ENCODE measurements at regions not wholly inside any gene's neighbourhood (a gene's known extent, or its start where the extent isn't known, plus 50 kb on each side); places are given as distances from the start of the nearest gene placed in this dataset.

DNA sequence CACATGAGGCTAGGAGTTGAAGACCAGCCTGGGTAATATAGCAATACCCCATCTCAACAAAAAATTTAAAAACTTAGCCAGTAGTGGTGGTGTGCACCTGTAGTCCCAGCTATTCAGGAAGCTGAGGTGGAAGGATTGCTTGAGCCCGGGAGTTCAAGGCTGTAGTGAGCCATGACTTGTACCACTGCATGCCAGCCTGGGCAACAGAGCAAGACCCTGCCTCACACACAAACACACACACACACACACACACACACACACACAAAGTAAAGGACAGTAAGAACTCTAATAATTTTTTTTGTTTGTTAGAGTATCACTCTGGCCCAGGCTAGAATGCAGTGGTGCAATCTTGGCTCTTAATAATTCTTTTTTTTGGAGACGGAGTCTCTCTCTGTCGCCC is 138.0 kb upstream of the SOD1 start:
- no peak for TF ChIP-seq MXI1 (conservative IDR thresholded peaks at IDR 0.05; ENCODE audit: poor library complexity, severe bottlenecking)
- TF ChIP-seq, protein P1, sequence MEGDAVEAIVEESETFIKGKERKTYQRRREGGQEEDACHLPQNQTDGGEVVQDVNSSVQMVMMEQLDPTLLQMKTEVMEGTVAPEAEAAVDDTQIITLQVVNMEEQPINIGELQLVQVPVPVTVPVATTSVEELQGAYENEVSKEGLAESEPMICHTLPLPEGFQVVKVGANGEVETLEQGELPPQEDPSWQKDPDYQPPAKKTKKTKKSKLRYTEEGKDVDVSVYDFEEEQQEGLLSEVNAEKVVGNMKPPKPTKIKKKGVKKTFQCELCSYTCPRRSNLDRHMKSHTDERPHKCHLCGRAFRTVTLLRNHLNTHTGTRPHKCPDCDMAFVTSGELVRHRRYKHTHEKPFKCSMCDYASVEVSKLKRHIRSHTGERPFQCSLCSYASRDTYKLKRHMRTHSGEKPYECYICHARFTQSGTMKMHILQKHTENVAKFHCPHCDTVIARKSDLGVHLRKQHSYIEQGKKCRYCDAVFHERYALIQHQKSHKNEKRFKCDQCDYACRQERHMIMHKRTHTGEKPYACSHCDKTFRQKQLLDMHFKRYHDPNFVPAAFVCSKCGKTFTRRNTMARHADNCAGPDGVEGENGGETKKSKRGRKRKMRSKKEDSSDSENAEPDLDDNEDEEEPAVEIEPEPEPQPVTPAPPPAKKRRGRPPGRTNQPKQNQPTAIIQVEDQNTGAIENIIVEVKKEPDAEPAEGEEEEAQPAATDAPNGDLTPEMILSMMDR (IDR thresholded peaks at IDR 0.05; ENCODE audit: poor library complexity, severe bottlenecking): no peak
- no peak for TF ChIP-seq TAF1 (IDR thresholded peaks at IDR 0.05; ENCODE audit: low read depth)
- TF ChIP-seq EZH2 (IDR thresholded peaks at IDR 0.05; ENCODE audit: borderline replicate concordance, insufficient read depth, low read length, poor library complexity, severe bottlenecking): no peak
- no peak for TF ChIP-seq EP300 (conservative IDR thresholded peaks at IDR 0.05; ENCODE audit: poor library complexity, severe bottlenecking)
- no peak for TF ChIP-seq POLR2AphosphoS5 (IDR thresholded peaks at IDR 0.05)
- TF ChIP-seq, protein P2, sequence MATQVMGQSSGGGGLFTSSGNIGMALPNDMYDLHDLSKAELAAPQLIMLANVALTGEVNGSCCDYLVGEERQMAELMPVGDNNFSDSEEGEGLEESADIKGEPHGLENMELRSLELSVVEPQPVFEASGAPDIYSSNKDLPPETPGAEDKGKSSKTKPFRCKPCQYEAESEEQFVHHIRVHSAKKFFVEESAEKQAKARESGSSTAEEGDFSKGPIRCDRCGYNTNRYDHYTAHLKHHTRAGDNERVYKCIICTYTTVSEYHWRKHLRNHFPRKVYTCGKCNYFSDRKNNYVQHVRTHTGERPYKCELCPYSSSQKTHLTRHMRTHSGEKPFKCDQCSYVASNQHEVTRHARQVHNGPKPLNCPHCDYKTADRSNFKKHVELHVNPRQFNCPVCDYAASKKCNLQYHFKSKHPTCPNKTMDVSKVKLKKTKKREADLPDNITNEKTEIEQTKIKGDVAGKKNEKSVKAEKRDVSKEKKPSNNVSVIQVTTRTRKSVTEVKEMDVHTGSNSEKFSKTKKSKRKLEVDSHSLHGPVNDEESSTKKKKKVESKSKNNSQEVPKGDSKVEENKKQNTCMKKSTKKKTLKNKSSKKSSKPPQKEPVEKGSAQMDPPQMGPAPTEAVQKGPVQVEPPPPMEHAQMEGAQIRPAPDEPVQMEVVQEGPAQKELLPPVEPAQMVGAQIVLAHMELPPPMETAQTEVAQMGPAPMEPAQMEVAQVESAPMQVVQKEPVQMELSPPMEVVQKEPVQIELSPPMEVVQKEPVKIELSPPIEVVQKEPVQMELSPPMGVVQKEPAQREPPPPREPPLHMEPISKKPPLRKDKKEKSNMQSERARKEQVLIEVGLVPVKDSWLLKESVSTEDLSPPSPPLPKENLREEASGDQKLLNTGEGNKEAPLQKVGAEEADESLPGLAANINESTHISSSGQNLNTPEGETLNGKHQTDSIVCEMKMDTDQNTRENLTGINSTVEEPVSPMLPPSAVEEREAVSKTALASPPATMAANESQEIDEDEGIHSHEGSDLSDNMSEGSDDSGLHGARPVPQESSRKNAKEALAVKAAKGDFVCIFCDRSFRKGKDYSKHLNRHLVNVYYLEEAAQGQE (IDR thresholded peaks at IDR 0.05; ENCODE audit: borderline replicate concordance): no peak

Data from neural cell (in vitro differentiated cells).